ENCODE measurements at regions not wholly inside any gene's neighbourhood (a gene's known extent, or its start where the extent isn't known, plus 50 kb on each side); places are given as distances from the start of the nearest gene placed in this dataset.
A peak's percentile ranks its signal among the peaks of the same experiment; 100 is the strongest.

DNA sequence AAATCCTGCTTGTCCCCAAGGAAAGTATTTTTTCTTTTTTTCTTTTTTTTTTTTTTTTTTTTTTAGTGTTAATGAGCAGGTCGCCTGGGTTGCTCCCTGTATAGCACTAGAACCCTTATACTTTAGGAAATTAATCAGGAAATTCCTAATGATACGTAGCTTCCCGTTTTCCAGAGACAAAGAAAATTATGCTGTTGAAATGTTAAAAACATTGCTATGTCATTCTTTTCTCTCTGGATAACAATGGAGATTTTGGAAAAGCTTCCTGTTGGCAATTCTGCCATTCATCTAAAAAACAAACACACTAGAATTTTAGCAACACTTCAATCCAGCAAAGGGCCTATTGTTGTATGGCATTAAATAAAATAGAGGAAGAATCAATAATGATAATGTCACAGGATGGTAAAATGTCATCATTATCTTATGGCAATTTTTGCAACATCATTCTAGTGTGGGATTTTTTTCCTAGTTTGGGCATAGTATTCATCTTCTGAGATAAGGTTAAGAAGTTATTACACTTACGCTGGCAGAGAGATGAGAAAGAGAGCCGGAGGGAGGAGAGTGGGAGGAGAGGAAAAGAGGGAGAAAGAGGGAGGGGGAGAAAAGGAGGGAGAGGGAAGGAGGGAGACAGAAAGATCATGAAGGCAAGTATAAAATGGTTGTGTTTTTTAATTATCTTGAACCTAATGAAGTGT is 315.8 kb upstream of the PDE4D start:
- ChIA-PET POLR2A (ENCODE audit: low non-redundant PET) (no interaction called here), CTCF (no interaction called here)
- H3K36me3 ChIP-seq (ENCODE audit: insufficient read depth, low read length, poor library complexity, severe bottlenecking), result no peaks in the 10 kb centered on the region
- intact Hi-C loops (cut with micrococcal nuclease; ENCODE audit: unreplicated experiment), result no loop called here
- BruUV-seq (replicated peaks), result no TSS peak
- no peak overlapping the region for H3K4me3 ChIP-seq (ENCODE audit: low read depth, low read length, poor library complexity, severe bottlenecking)
- DNase-seq (ENCODE audit: low spot score), result peak; percentile 52
- H3K4me1 ChIP-seq (ENCODE audit: insufficient read depth, low read length, poor library complexity, severe bottlenecking), result peaks cover 10% of the 10 kb centered on the region
- no peaks in the 10 kb centered on the region for H3K9me3 ChIP-seq (ENCODE audit: low read depth, low read length, poor library complexity, severe bottlenecking)
- no peak overlapping the region for H3K27ac ChIP-seq (ENCODE audit: low read depth, low read length, poor library complexity, severe bottlenecking)
- TF ChIP-seq, protein P1, sequence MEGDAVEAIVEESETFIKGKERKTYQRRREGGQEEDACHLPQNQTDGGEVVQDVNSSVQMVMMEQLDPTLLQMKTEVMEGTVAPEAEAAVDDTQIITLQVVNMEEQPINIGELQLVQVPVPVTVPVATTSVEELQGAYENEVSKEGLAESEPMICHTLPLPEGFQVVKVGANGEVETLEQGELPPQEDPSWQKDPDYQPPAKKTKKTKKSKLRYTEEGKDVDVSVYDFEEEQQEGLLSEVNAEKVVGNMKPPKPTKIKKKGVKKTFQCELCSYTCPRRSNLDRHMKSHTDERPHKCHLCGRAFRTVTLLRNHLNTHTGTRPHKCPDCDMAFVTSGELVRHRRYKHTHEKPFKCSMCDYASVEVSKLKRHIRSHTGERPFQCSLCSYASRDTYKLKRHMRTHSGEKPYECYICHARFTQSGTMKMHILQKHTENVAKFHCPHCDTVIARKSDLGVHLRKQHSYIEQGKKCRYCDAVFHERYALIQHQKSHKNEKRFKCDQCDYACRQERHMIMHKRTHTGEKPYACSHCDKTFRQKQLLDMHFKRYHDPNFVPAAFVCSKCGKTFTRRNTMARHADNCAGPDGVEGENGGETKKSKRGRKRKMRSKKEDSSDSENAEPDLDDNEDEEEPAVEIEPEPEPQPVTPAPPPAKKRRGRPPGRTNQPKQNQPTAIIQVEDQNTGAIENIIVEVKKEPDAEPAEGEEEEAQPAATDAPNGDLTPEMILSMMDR (conservative IDR thresholded peaks at IDR 0.05; ENCODE audit: low read depth, low read length), result no peak
- TF ChIP-seq EZH2 (IDR thresholded peaks at IDR 0.05; ENCODE audit: borderline replicate concordance, low read depth, low read length, poor library complexity, severe bottlenecking), result no peak
- H3K27me3 ChIP-seq (replicated peaks; ENCODE audit: insufficient read depth, low read depth, low read length, poor library complexity), result peaks cover 13% of the 10 kb centered on the region

DNA sequence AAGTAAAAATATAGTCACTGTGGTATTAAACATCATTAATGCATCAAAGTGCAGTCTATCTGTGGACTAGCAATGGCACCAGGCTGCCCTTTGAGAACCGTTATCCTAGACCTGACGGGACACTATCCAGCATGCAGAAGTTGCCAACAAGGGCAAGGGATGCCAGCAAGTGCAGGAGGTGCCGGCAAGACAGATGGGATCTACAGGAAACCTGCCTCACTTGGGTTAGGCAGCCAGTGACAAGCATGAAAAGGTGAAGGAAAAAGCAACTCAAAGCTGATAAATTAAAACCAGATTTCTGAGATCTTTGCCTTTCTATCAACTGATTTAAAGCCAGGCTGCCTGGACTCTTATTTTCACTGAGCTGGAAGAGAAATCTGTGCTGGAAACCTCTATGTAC is 315.2 kb upstream of the PDE4D start:
- H3K27ac ChIP-seq (ENCODE audit: low read depth, low read length, poor library complexity, severe bottlenecking), result no peak overlapping the region
- H3K27me3 ChIP-seq (replicated peaks; ENCODE audit: insufficient read depth, low read depth, low read length, poor library complexity), result peaks cover 13% of the 10 kb centered on the region
- H3K4me1 ChIP-seq (ENCODE audit: insufficient read depth, low read length, poor library complexity, severe bottlenecking), result peaks cover 10% of the 10 kb centered on the region
- H3K36me3 ChIP-seq (ENCODE audit: insufficient read depth, low read length, poor library complexity, severe bottlenecking), result no peaks in the 10 kb centered on the region
- H3K9me3 ChIP-seq (ENCODE audit: low read depth, low read length, poor library complexity, severe bottlenecking), result no peaks in the 10 kb centered on the region
- BruUV-seq (replicated peaks), result no TSS peak
- POLR2A ChIA-PET (ENCODE audit: low non-redundant PET), result no interaction called here
- TF ChIP-seq, protein P1 (conservative IDR thresholded peaks at IDR 0.05; ENCODE audit: low read depth, low read length), result no peak
- TF ChIP-seq EZH2 (IDR thresholded peaks at IDR 0.05; ENCODE audit: borderline replicate concordance, low read depth, low read length, poor library complexity, severe bottlenecking), result no peak
- CTCF ChIA-PET, result no interaction called here
- no peak overlapping the region for H3K4me3 ChIP-seq (ENCODE audit: low read depth, low read length, poor library complexity, severe bottlenecking)
- intact Hi-C loops (cut with micrococcal nuclease; ENCODE audit: unreplicated experiment), result no loop called here
- DNase-seq (ENCODE audit: low spot score), result no peak

DNA sequence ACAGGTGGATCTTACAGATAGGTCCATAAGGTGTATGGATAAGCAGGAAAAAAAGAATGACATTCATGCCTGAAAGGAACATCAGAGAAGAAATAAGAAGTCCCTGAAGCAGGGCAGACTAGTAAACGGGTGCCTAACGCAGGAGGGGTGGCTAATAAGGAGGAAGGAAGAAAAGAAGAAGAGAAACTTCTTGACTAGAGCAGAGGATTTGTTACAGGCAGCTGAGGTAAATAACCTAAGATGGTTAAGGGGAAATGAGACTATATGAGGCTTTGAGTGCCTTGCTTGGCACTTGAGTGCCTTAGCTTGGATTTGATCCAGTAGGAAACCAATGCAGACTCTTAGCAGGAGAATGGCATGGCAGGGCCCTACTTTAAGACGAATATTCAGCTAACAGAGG is 313.5 kb upstream of the PDE4D start:
- no peak overlapping the region for H3K27ac ChIP-seq (ENCODE audit: low read depth, low read length, poor library complexity, severe bottlenecking)
- ChIA-PET CTCF (no interaction called here), POLR2A (ENCODE audit: low non-redundant PET) (no interaction called here)
- H3K4me3 ChIP-seq (ENCODE audit: low read depth, low read length, poor library complexity, severe bottlenecking), result no peak overlapping the region
- H3K36me3 ChIP-seq (ENCODE audit: insufficient read depth, low read length, poor library complexity, severe bottlenecking), result no peaks in the 10 kb centered on the region
- BruUV-seq (replicated peaks), result no TSS peak
- intact Hi-C loops (cut with micrococcal nuclease; ENCODE audit: unreplicated experiment), result no loop called here
- TF ChIP-seq EZH2 (IDR thresholded peaks at IDR 0.05; ENCODE audit: borderline replicate concordance, low read depth, low read length, poor library complexity, severe bottlenecking), result no peak
- TF ChIP-seq, protein P1 (conservative IDR thresholded peaks at IDR 0.05; ENCODE audit: low read depth, low read length), result no peak
- H3K9me3 ChIP-seq (ENCODE audit: low read depth, low read length, poor library complexity, severe bottlenecking), result no peaks in the 10 kb centered on the region
- no peak for DNase-seq (ENCODE audit: low spot score)
- peaks cover 13% of the 10 kb centered on the region for H3K27me3 ChIP-seq (replicated peaks; ENCODE audit: insufficient read depth, low read depth, low read length, poor library complexity)
- peaks cover 10% of the 10 kb centered on the region for H3K4me1 ChIP-seq (ENCODE audit: insufficient read depth, low read length, poor library complexity, severe bottlenecking)

Data from A673 (cell line).